Stimulated activated CD8-positive, alpha-beta memory T cell treated with anti-CD3 and anti-CD28 coated beads, Interleukin-15, amount 100 ng/mL, for 4 hours (primary cell): ENCODE measurements at regions not wholly inside any gene's neighbourhood (a gene's known extent, or its start where the extent isn't known, plus 50 kb on each side); places are given as distances from the start of the nearest gene placed in this dataset.

Experiments used
- DNase-seq, 2 donors: peaks; one replicate each; pipeline ENCODE4 v3.0.0-alpha.2; 2020; ENCODE audit warnings: low read depth in 2 of 2

GRCh38 chr2:213202011-213202410, 50.6 kb upstream of the IKZF2 start:
- no peak for DNase-seq

GRCh38 chr2:213205944-213206343, 54.5 kb upstream of the IKZF2 start:
- DNase-seq: no peak

GRCh38 chr2:213213186-213213585, 61.8 kb upstream of the IKZF2 start:
- no peak for DNase-seq

- no peak for DNase-seq
Observed at GRCh38 chr2:213214209-213214608, 62.8 kb upstream of the IKZF2 start.

GRCh38 chr2:213216461-213216860, 65.0 kb upstream of the IKZF2 start:
- no peak for DNase-seq

GRCh38 chr2:213219816-213220215, 64.4 kb upstream of the SPAG16 start:
- DNase-seq: no peak

- no peak for DNase-seq
Observed at GRCh38 chr2:213220967-213221603, 63.2 kb upstream of the SPAG16 start.

GRCh38 chr2:213221957-213222356, 62.3 kb upstream of the SPAG16 start:
- DNase-seq: no peak

GRCh38 chr2:213224366-213224765, 59.9 kb upstream of the SPAG16 start:
- DNase-seq: no peak

GRCh38 chr2:213225866-213226265, 58.4 kb upstream of the SPAG16 start:
- no peak for DNase-seq

GRCh38 chr2:213227458-213227857, 56.8 kb upstream of the SPAG16 start:
- DNase-seq: no peak

GRCh38 chr2:213228638-213229037, 55.6 kb upstream of the SPAG16 start:
- no peak for DNase-seq

- DNase-seq: no peak
Observed at GRCh38 chr2:213229814-213230213, 54.5 kb upstream of the SPAG16 start.

GRCh38 chr2:213231966-213232365, 52.3 kb upstream of the SPAG16 start:
- no peak for DNase-seq

- DNase-seq: peak; percentile 5 to 32
Observed at GRCh38 chr2:213232649-213233437, 51.4 kb upstream of the SPAG16 start.

GRCh38 chr2:213233438-213234330, 50.6 kb upstream of the SPAG16 start:
- no peak for DNase-seq
